ENCODE measurements at regions not wholly inside any gene's neighbourhood (a gene's known extent, or its start where the extent isn't known, plus 50 kb on each side); places are given as distances from the start of the nearest gene placed in this dataset.

GRCh38 chr6:144624716-144625115, 339.6 kb downstream of the UTRN start:
- no peak for TF ChIP-seq EZH2 (IDR thresholded peaks at IDR 0.05; ENCODE audit: low read length, unreplicated experiment)
- TF ChIP-seq CTCF (conservative IDR thresholded peaks at IDR 0.05; ENCODE audit: low read depth, low read length) = no peak
- no peak for TF ChIP-seq EZH2phosphoT487 (IDR thresholded peaks at IDR 0.05; ENCODE audit: borderline replicate concordance, low read length)

Measured in PC-3 (cell line).